NB4 (cell line): ENCODE measurements at regions not wholly inside any gene's neighbourhood (a gene's known extent, or its start where the extent isn't known, plus 50 kb on each side); places are given as distances from the start of the nearest gene placed in this dataset.

ENCODE experiments used
- TF ChIP-seq, protein P1 (sequence below): IDR thresholded peaks from one replicate; pipeline ENCODE4 v1.5.1; 2012; ENCODE audit warnings: low read depth, low read length
- TF ChIP-seq, protein P2 (sequence below): IDR thresholded peaks from 2 replicates; pipeline ENCODE4 v1.6.1; 2011; ENCODE audit warnings: low read depth, low read length

- TF ChIP-seq, protein P1, sequence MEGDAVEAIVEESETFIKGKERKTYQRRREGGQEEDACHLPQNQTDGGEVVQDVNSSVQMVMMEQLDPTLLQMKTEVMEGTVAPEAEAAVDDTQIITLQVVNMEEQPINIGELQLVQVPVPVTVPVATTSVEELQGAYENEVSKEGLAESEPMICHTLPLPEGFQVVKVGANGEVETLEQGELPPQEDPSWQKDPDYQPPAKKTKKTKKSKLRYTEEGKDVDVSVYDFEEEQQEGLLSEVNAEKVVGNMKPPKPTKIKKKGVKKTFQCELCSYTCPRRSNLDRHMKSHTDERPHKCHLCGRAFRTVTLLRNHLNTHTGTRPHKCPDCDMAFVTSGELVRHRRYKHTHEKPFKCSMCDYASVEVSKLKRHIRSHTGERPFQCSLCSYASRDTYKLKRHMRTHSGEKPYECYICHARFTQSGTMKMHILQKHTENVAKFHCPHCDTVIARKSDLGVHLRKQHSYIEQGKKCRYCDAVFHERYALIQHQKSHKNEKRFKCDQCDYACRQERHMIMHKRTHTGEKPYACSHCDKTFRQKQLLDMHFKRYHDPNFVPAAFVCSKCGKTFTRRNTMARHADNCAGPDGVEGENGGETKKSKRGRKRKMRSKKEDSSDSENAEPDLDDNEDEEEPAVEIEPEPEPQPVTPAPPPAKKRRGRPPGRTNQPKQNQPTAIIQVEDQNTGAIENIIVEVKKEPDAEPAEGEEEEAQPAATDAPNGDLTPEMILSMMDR: no peak
- TF ChIP-seq, protein P2, sequence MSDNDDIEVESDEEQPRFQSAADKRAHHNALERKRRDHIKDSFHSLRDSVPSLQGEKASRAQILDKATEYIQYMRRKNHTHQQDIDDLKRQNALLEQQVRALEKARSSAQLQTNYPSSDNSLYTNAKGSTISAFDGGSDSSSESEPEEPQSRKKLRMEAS: no peak
Measured at GRCh38 chr7:12868027-12868426, 180.6 kb downstream of the ARL4A start.
